T-helper 1 cell treated with Interleukin-12 subunit alpha and Interleukin-12 subunit beta and Interleukin-4 antibody, amounts not matched to agents 30 ng/mL and 1 ng/mL, for 36 hours (primary cell): ENCODE measurements at regions not wholly inside any gene's neighbourhood (a gene's known extent, or its start where the extent isn't known, plus 50 kb on each side); places are given as distances from the start of the nearest gene placed in this dataset.
"Not testable (repeated sequence)": the region's sequence is repeated elsewhere in the genome, so short reads cannot be mapped to it uniquely, and the experiment has no call there.

Source experiments
- intact Hi-C: fragments of 100-400 bp; cut with micrococcal nuclease; formaldehyde crosslinking; loops from one replicate; pipeline ENCODE4 v1.15.1; 2024

DNA sequence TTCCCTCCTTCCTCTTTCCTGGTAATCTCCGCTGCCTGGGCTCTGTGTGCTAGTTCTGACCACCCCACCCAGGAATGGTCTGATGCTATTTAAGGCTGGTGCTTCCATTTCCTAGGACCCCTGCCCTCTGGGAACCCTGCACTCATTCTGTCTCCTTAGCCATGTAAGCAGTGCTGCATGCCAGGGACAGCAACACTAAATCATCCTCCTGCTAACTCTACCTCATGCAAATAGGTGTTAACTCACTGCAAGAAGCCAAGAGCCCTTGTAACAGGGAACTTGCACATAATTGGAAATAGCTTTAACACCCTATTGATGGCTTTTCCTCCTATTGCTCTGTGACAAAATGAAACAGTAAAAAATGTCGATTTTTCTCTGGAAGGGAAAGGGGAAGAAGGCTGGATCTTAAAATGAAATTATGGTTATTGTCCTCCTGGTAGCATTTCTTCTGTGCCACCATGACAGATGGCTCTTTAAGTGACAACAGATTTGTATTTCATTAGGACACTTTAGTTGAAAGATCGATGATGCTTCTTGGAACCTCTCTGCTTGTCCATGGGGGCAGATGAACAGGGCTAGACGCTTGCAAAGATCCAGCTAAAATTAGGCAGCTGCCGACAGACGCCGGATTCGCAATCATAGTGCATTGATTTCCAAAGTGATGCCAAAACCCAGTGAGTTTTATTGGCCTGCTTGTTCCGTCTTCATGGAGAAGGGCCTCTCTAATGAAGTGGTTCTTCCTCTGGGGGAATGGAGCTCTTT lies 551.7 kb downstream of the MATN1 start:
- intact Hi-C loops = no loop called here

DNA sequence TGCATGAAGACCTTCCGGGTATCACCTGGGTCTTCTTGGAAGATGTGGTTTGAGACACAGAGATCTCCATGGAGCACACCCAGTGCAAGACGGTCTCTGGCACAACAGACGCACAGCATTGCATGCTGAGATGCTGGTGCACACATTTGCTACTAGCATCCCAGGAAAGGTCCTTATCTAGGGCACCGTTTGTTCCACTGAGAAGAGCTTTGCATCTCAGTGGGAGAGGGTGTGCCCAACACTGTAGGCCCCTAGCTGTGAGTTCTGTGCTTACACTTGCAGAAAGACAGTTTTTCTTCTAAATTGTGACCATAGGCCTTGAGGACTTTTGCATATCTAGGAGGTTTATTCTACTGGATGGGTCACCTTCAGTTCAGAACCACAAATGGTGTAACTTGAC lies 554.1 kb downstream of the MATN1 start:
- intact Hi-C loops = no loop called here

DNA sequence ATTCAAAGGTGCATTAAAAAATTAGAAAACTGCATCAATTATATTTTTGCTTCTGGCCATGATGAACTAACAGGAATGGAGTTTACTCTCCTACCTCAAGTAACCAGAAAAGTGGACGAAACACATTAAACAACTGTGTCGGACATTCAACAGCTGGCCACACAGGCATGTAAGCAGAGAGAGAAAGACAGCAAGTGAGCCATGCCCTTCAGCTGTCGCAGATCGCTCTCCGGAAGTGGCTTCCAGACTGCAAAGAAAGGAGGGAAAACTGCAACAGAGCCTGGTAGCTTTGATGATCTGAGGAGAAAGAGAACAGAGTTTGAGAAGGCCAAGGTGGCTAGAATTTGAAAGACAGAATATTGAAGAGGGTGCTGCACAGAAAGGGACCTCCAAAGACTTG lies 557.2 kb downstream of the MATN1 start:
- intact Hi-C loops = no loop called here

DNA sequence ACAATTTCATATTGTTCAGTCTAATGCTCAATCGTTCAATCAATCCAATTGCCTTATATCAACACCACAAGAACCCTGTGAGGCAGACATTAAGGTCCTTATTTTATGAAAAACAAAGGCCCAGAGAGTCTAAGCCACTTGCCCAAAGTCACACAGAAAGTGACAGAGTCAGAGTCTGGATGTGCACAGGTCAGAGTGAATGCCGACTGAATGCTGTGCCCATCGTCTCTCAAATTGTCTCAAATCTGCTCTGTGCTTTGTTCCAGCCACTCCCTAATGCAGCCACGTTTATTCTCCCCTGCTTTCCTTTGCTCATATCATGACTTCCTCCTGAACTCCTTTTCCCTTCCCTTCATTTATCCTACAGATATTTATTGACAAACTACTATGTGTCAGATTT lies 558.3 kb downstream of the MATN1 start:
- intact Hi-C loops = no loop called here

GRCh38 chr1:30164693-30165092 lies 558.7 kb downstream of the MATN1 start:
- intact Hi-C loops = no loop called here

DNA sequence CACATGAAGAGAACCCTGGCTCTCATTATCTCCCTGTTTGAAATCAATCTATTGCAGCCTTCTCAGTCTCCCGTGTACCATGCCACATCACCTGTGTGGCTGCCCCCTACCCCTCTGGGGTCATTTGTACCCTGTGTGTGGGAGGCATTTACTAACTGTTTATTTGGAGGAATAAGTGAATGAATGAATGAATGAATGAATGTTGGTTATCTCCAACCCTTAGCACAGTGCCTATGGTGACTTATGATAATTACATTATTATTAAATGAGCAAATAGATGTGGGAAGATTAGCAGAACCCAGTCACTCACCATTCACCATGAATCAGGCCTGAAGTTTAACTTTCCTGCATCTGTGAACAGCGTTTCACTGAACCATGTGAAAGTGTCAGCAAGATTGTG lies 560.8 kb downstream of the MATN1 start:
- intact Hi-C loops = no loop called here

DNA sequence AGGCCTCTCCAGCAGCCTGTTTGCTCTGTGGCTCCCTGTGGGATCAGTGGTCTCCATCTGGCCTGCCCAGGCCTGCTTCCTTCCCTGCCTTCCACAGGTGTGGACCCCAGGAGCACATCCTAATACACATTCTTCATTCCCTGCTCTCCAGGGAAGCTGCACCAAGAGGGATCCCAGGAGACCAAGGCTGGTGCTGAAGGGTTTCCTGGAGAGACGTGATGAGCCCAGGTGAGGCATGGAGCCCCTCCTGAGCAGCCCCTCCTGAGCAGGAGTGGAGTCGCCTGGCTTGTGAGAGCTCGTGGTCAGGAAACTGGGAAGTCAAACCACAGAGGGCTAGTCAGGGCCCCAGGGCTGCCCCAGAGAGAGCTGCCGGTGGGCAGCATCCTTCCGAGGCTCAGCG lies 561.4 kb downstream of the MATN1 start:
- intact Hi-C loops = no loop called here

GRCh38 chr1:30160999-30161689 lies 562.2 kb downstream of the MATN1 start:
- intact Hi-C loops = no loop called here

GRCh38 chr1:30159015-30159414 lies 564.4 kb downstream of the MATN1 start:
- intact Hi-C loops = no loop called here

DNA sequence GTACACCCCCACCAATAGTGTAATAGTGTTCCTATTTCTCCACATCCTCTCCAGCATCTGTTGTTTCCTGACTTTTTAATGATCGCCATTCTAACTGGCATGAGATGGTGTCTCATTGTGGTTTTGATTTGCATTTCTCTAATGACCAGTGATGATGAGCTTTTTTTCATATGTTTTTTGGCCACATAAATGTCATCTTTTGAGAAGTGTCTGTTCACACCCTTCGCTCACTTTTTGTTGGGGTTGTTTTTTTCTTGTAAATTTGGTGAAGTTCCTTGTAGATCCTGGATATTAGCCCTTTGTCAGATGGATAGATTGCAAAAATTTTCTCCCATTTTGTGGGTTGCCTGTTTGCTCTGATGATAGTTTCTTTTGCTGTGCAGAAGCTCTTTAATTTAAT lies 567.7 kb downstream of the MATN1 start:
- intact Hi-C loops = not testable (repeated sequence)

DNA sequence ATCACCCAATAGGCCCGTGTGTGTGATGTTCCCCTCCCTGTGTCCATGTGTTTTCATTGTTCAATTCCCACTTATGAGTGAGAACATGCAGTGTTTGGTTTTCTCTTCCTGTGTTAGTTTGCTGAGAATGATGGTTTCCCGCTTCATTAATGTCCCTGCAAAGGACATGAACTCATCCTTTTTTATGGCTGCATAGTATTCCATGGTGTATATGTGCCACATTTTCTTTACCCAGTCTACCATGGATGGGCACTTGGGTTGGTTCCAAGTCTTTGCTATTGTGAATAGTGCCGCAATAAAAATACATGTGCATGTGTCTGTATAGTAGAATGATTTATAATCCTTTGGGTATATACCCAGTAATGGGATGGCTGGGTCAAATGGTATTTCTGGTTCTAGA lies 568.1 kb downstream of the MATN1 start:
- intact Hi-C loops = not testable (repeated sequence)

DNA sequence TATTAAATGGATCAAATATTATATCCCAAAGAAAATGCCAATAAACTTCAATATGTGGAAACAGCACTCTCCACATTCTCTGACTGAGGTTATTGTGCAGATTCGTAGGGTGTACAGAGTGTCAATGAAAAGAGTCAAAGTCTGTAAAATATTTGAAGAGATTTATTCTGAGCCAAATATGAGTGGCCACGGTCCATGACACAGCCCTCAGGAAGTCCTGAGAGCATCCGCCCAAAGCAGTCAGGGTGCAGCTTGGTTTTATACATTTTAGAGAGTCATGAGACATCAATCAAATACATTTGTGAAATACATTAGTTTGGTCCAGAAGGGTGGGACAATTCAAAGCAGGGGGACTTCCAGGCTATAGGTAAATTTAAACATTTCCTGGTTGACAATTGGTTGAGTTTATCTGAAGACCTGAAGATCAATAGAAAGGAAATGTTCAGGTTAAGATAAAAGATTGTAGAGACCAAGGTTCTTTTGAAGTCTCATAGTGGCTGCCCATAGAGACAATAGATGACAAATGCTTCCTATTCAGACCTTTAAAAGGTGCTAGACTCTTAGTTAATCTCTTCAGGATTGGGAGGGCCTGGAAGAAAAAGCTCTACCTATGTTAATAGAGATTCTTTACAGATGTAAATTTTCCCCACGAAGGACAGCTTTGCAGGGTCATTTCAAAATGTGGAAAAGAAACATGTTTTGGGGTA lies 569.5 kb downstream of the MATN1 start:
- intact Hi-C loops = no loop called here

- intact Hi-C loops = no loop called here
Observed at GRCh38 chr1:30151826-30152225, 571.6 kb downstream of the MATN1 start.

GRCh38 chr1:30151119-30151518 lies 572.3 kb downstream of the MATN1 start:
- intact Hi-C loops = no loop called here

- intact Hi-C loops = no loop called here
Observed at GRCh38 chr1:30149226-30149625, 574.2 kb downstream of the MATN1 start.

- intact Hi-C loops = no loop called here
Observed at GRCh38 chr1:30148676-30149075, 574.7 kb downstream of the MATN1 start.

DNA sequence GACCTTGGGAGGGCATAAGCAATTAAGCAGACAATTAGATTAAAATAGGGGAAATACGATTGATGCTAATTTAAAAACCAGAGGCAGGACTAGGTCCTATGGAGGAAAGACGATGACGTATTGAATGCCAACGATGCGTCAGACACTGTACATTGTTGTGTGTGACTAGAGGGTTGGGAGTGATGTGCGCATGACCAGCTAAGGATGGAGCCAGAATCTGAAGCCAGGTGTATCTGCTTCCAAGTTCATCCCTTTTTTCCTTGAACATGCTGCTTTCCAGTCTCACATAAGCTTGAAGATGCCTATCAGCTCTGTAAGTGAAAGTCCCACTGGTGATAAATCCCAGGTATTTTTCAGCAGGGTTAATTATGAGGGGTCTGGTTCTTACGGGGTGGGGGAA lies 576.2 kb downstream of the MATN1 start:
- intact Hi-C loops = no loop called here

- intact Hi-C loops = no loop called here
Observed at GRCh38 chr1:30146448-30146847, 576.9 kb downstream of the MATN1 start.

DNA sequence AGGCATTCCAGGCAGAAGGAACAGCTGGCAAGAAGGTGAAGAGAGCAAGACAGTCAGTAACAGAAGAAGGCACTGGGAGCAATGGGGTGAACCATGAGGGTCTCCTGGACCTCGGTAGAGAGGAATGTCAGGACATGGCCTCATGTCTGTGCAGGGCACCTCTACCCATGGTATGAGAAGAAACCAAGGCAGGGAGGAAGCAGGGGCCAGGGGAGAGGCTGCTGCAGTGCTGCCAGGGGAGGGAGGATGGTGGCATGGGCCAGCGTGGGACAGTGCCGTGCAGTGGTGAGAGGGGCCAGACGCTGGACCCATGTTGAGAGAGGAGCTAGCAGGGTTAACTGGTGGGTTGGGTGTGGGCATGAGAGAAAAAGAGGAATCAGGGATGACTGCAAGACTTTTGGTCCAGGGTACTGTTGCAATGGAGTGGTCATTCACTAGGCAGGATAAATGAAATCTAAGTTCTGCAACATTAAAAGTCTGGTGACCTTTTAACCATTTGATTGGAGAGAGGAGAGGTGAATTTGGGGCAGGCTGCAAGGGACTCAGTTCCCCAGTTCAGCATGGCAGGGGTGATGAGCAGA lies 577.6 kb downstream of the MATN1 start:
- intact Hi-C loops = no loop called here

DNA sequence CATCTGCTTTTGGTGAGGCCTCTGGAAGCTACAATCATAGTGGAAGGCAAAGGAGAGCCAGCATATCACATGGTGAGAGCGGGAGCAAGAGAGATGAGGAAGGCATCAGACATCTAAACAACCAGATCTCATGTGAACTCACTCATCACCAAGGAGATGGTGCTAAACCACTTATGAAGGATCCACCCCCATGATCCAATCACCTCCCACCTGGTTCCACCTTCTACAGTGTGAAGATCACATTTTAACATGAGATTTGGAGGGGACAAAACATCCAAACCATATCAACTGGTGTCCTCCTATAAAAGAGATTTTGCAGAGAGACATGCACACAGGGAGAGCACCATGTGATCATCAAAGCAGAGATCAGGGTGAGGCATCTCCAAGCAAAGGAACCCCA lies 578.6 kb downstream of the MATN1 start:
- intact Hi-C loops = no loop called here

DNA sequence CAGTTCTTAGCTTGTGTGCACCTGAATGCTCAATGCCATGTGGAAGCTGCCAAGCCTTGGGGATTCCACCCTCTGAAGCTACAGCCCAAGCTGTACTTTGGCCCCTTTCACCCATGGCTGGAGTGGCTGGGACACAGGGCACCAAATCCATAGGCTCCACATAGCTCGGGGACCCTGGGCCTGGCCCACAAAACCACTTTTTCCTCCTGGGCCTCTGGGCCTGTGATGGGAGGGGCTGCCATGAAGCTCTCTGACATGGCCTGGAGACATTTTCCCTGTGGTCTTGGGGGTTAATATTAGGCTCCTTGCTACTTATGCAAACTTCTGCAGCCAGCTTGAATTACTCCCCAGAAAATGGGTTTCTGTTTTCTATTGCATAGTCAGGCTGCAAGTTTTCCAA lies 579.9 kb downstream of the MATN1 start:
- intact Hi-C loops = no loop called here

- intact Hi-C loops = no loop called here
Observed at GRCh38 chr1:30140566-30140965, 582.8 kb downstream of the MATN1 start.
